ENCODE measurements at regions not wholly inside any gene's neighbourhood (a gene's known extent, or its start where the extent isn't known, plus 50 kb on each side); places are given as distances from the start of the nearest gene placed in this dataset.

DNA sequence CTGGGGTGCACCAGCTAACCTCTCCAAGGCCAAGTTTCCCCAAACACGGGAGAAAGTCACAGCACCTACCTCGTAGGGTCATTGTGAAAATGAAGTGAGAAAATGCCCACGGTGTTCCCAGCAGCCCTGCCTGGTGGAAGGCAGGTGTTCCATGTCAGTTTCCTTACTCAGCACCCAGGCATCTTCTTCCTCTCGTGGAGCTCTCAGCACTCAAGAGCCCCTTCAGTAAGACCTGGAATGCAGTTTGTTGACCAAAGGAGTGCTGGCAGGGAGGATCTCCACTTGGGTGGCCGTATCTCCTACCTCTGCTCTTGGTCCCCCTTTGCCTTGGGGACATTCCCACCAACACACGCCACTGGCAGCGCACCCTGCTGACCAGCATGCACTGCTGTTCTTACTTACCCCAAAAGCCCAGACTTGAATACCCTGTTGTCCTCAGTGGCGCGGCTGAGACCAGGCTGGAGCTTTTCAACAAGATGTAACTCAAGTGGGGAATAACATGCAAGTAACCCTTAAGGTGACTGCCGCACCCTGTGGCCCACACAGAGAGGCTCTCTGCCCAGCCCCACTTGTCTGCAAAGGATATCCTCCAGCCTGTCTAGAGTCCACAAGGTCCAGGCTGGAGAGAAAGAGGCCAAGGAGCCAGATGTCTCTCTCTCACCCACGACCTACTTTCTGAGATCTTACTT is 201.2 kb upstream of the TMEM45B start:
- DNase-seq (no peak), ATAC-seq (ENCODE audit: low read depth) (no peak)
- H3K9me3 Mint-ChIP-seq = no peaks in the 10 kb centered on the region
- CTCF ChIA-PET = no interaction called here
- no peak overlapping the region for H3K4me3 Mint-ChIP-seq
- H3K4me1 Mint-ChIP-seq = no peaks in the 10 kb centered on the region
- H3K27ac Mint-ChIP-seq = no peak overlapping the region
- no peaks in the 10 kb centered on the region for H3K36me3 Mint-ChIP-seq (ENCODE audit: low read depth)
- peaks cover 8% of the 10 kb centered on the region for H3K27me3 Mint-ChIP-seq
- POLR2A ChIA-PET = no interaction called here
- TF ChIP-seq, protein P1, sequence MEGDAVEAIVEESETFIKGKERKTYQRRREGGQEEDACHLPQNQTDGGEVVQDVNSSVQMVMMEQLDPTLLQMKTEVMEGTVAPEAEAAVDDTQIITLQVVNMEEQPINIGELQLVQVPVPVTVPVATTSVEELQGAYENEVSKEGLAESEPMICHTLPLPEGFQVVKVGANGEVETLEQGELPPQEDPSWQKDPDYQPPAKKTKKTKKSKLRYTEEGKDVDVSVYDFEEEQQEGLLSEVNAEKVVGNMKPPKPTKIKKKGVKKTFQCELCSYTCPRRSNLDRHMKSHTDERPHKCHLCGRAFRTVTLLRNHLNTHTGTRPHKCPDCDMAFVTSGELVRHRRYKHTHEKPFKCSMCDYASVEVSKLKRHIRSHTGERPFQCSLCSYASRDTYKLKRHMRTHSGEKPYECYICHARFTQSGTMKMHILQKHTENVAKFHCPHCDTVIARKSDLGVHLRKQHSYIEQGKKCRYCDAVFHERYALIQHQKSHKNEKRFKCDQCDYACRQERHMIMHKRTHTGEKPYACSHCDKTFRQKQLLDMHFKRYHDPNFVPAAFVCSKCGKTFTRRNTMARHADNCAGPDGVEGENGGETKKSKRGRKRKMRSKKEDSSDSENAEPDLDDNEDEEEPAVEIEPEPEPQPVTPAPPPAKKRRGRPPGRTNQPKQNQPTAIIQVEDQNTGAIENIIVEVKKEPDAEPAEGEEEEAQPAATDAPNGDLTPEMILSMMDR (IDR thresholded peaks at IDR 0.05) = no peak
- intact Hi-C loops (cut with micrococcal nuclease) = no loop called here

DNA sequence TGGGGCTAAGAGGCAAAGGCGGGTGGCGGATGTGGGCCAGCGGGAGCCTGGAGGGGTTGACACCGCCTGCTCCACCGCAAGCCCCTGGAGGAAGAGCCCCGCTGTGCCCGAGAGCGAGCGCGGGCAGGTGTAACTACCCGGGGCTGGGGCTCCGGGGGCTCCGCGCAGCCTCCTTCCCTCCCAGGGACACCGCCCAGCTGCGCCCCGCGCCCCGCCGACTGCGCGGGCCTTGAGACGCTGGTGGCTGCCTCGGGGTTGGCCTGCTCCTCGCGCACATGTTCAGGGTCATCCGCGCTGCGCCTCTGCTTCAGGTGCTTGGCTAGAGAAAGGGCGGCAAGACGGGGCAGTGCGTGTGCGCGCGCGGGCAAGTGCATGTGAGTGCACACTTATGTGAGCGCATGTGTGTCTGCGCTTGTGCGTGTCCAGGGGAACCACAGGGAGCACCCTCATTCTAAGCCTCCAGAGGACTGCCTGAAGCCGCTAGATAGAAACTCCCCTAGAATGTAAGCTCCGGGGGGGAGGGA is 197.5 kb upstream of the TMEM45B start:
- peaks cover 8% of the 10 kb centered on the region for H3K27me3 Mint-ChIP-seq
- no peaks in the 10 kb centered on the region for H3K36me3 Mint-ChIP-seq (ENCODE audit: low read depth)
- H3K4me3 Mint-ChIP-seq = no peak overlapping the region
- DNase-seq (no peak), ATAC-seq (ENCODE audit: low read depth) (no peak)
- POLR2A ChIA-PET = no interaction called here
- TF ChIP-seq, protein P1 (IDR thresholded peaks at IDR 0.05) = no peak
- no peaks in the 10 kb centered on the region for H3K4me1 Mint-ChIP-seq
- CTCF ChIA-PET = no interaction called here
- H3K27ac Mint-ChIP-seq = no peak overlapping the region
- H3K9me3 Mint-ChIP-seq = no peaks in the 10 kb centered on the region
- intact Hi-C loops (cut with micrococcal nuclease) = no loop called here

DNA sequence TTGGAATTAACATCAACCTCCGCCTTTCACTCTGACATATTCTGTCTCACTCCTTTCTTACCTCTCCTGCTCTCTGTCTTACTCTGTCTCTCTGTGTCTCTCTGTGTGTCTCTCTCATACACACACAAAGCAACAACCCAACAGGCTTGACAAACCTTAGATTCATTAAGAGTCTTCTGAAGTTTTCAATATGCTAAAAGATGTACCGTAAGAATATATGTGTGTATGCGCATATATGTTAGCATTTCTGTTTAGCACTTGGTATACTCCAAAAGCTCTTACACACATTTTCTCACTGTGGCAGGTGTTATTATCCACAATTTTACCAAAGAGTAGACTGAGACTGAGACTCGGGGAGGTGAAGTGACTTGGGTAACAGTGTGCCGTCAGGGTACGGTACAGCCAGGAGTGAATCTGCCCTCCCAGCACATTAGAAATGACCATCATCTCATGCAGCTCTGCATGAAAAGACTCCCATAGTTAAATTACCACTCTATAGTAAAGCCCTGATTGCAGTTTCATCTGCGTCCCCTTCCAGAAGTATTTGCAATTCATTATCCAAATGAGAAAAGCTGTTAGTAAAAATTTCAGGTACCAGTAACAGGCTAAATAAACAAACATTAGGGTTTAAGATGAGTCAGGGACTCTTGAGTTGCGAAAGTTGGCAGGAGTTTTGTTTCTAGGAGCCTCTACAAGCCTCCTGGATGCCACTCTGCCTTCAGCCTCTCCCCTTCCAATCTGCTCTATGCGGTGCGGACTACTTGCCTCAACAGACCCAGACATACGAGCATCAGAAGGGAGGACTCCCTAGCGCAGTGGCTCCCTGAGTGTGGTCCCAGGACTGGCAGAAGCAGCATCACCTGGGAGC is 195.2 kb upstream of the TMEM45B start:
- DNase-seq = no peak
- TF ChIP-seq, protein P1 (IDR thresholded peaks at IDR 0.05) = no peak
- H3K4me3 Mint-ChIP-seq = no peak overlapping the region

DNA sequence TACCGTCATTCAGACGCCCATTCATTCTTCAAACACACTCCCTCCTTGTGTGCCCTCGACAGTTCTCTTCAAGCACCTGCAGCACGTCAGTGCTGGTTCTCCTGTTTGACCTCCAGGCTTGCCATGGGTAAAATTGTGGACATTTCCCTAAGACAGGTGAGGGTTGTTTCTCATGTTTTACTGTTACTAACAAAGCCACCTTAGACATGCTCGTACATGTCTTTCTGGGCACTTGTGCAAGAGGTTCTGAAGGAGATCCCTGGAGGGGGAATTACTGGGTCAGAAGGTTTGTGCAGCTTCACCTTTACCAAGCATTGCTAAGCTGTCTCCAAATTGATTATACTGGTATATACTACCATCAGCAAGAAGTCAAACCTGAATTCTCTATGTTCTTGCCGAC is 189.7 kb upstream of the TMEM45B start:
- POLR2A ChIA-PET = no interaction called here
- Mint-ChIP-seq H3K4me1 (no peaks in the 10 kb centered on the region), H3K4me3 (no peak overlapping the region), H3K27me3 (no peaks in the 10 kb centered on the region), H3K27ac (no peak overlapping the region), H3K9me3 (peaks cover 3% of the 10 kb centered on the region), H3K36me3 (ENCODE audit: low read depth) (no peaks in the 10 kb centered on the region)
- no peak for DNase-seq
- intact Hi-C loops (cut with micrococcal nuclease) = no loop called here
- TF ChIP-seq, protein P1 (IDR thresholded peaks at IDR 0.05) = no peak
- CTCF ChIA-PET = no interaction called here
- no peak for ATAC-seq (ENCODE audit: low read depth)

More for the DNA sequence above, 195.2 kb upstream of the TMEM45B start:
- H3K27ac Mint-ChIP-seq = no peak overlapping the region
- H3K4me1 Mint-ChIP-seq = no peaks in the 10 kb centered on the region
- intact Hi-C loops (cut with micrococcal nuclease) = no loop called here
- POLR2A ChIA-PET = no interaction called here
- no peak for ATAC-seq (ENCODE audit: low read depth)
- peaks cover 5% of the 10 kb centered on the region for H3K27me3 Mint-ChIP-seq
- CTCF ChIA-PET = no interaction called here
- no peaks in the 10 kb centered on the region for H3K36me3 Mint-ChIP-seq (ENCODE audit: low read depth)
- no peaks in the 10 kb centered on the region for H3K9me3 Mint-ChIP-seq

DNA sequence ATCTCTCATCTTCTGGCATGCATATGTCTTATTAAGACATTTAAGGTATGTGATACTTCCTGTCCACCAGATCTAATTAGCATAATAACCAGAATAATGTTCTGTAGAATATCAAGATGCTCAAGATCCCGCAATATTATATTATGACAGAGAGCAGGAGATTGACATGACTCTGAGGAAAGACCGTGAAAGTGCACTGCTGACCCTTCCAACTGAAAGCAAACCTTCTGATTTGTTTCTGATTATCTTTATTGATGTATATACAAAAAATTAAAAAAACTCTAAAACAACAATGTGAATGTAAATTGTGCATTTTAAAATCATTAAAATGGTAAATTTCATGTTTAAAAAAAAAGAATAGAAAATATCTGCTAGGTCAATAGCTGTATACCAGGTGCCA is 184.4 kb upstream of the TMEM45B start:
- H3K27ac Mint-ChIP-seq = no peak overlapping the region
- TF ChIP-seq, protein P1 (IDR thresholded peaks at IDR 0.05) = no peak
- H3K27me3 Mint-ChIP-seq = no peaks in the 10 kb centered on the region
- ChIA-PET CTCF (no interaction called here), POLR2A (no interaction called here)
- intact Hi-C loops (cut with micrococcal nuclease) = no loop called here
- DNase-seq (no peak), ATAC-seq (ENCODE audit: low read depth) (no peak)
- no peaks in the 10 kb centered on the region for H3K4me1 Mint-ChIP-seq
- no peaks in the 10 kb centered on the region for H3K36me3 Mint-ChIP-seq (ENCODE audit: low read depth)
- no peak overlapping the region for H3K4me3 Mint-ChIP-seq
- H3K9me3 Mint-ChIP-seq = peaks cover 3% of the 10 kb centered on the region

Data from activated B cell treated with CpG ODN at 0.5 μM for 24 hours (primary cell).